Fibroblast of lung (primary cell): ENCODE measurements at regions not wholly inside any gene's neighbourhood (a gene's known extent, or its start where the extent isn't known, plus 50 kb on each side); places are given as distances from the start of the nearest gene placed in this dataset.

ENCODE experiments used
- CTCF ChIP-seq, 2 donors: IDR thresholded peaks in 1 of 2; conservative IDR thresholded peaks in 1 of 2; 1 replicate in 1 of 2; 2 replicates in 1 of 2; pipeline ENCODE4 v1.5.1; 2011 to 2012; ENCODE audit warnings: low read length in 2 of 2, control low read depth in 1 of 2, inconsistent platforms in 1 of 2, low read depth in 1 of 2, mild to moderate bottlenecking in 1 of 2
- EZH2 ChIP-seq: IDR thresholded peaks from 2 replicates; pipeline ENCODE4 v1.5.1; 2012; ENCODE audit warnings: low read length, control low read depth, mild to moderate bottlenecking; ENCODE audit errors: missing control alignments

GRCh38 chr15:75140080-75140879, 61.4 kb upstream of the C15orf39 start:
- no peak for TF ChIP-seq CTCF (conservative IDR thresholded peaks at IDR 0.05 in 1 of 2, IDR thresholded peaks at IDR 0.05 in 1 of 2; ENCODE audit: low read depth in 1 of 2, low read length in 2 of 2)
- no peak for TF ChIP-seq EZH2
